ENCODE measurements at regions not wholly inside any gene's neighbourhood (a gene's known extent, or its start where the extent isn't known, plus 50 kb on each side); places are given as distances from the start of the nearest gene placed in this dataset.

GRCh38 chr2:182606728-182607681 lies 109.1 kb upstream of the DNAJC10 start:
- no peak for TF ChIP-seq CTCF (IDR thresholded peaks at IDR 0.05; ENCODE audit: low read depth, low read length, missing input control)
- no peak for TF ChIP-seq ZBTB33 (IDR thresholded peaks at IDR 0.05)
- TF ChIP-seq MAX (IDR thresholded peaks at IDR 0.05) = no peak
